ENCODE measurements at regions not wholly inside any gene's neighbourhood (a gene's known extent, or its start where the extent isn't known, plus 50 kb on each side); places are given as distances from the start of the nearest gene placed in this dataset.

DNA sequence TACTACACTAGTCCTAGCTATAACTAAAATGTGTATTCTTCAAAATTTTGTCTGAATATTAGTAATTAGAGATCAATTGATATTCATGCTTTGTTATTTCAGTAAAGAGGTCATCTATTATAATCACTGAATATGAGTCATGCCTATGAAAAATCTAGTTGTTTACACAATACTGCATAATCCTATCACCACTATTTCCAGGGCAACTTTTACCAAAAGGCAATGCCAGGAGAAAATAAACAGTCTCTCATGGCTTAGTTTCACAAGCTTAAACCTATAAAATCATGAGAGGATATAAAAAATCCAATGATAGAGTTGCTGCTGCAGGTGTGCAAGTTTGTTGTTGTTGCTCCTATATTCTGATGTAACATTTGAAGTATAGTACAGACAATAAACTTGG lies 149.9 kb upstream of the COL1A2 start:
- Mint-ChIP-seq H3K36me3 (ENCODE audit: unreplicated experiment) (no peaks in the 10 kb centered on the region), H3K4me1 (ENCODE audit: unreplicated experiment) (peaks cover under 1% of the 10 kb centered on the region), H3K4me3 (ENCODE audit: unreplicated experiment) (no peak overlapping the region), H3K9me3 (ENCODE audit: unreplicated experiment) (no peaks in the 10 kb centered on the region), H3K27ac (ENCODE audit: unreplicated experiment) (no peak overlapping the region), H3K27me3 (ENCODE audit: unreplicated experiment) (no peaks in the 10 kb centered on the region)
- TF ChIP-seq, protein P1, sequence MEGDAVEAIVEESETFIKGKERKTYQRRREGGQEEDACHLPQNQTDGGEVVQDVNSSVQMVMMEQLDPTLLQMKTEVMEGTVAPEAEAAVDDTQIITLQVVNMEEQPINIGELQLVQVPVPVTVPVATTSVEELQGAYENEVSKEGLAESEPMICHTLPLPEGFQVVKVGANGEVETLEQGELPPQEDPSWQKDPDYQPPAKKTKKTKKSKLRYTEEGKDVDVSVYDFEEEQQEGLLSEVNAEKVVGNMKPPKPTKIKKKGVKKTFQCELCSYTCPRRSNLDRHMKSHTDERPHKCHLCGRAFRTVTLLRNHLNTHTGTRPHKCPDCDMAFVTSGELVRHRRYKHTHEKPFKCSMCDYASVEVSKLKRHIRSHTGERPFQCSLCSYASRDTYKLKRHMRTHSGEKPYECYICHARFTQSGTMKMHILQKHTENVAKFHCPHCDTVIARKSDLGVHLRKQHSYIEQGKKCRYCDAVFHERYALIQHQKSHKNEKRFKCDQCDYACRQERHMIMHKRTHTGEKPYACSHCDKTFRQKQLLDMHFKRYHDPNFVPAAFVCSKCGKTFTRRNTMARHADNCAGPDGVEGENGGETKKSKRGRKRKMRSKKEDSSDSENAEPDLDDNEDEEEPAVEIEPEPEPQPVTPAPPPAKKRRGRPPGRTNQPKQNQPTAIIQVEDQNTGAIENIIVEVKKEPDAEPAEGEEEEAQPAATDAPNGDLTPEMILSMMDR (IDR thresholded peaks at IDR 0.05) = no peak
- DNase-seq (ENCODE audit: extremely low spot score, unreplicated experiment) = no peak

DNA sequence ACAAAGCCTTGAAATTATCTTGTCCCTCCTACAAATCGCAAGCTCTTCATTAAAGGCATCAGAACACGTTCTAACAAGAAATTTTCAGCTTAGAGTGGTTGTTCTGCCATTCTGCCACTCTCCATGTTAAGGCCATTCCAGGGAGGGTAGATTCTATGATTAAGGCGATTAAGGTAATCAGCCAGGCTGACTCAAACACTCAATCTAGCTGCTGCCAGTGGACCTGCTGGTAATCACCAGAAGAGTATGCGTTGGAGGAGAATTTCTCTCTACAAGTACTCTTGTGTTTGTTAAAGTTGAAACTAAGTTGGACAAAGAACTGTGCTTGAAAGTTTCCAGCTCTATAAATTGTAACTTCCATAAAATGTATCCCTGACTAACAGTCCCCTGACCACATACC lies 149.2 kb upstream of the COL1A2 start:
- TF ChIP-seq, protein P1 (IDR thresholded peaks at IDR 0.05) = no peak
- no peaks in the 10 kb centered on the region for H3K9me3 Mint-ChIP-seq (ENCODE audit: unreplicated experiment)
- DNase-seq (ENCODE audit: extremely low spot score, unreplicated experiment) = no peak
- H3K4me1 Mint-ChIP-seq (ENCODE audit: unreplicated experiment) = no peaks in the 10 kb centered on the region
- H3K27ac Mint-ChIP-seq (ENCODE audit: unreplicated experiment) = no peak overlapping the region
- no peaks in the 10 kb centered on the region for H3K36me3 Mint-ChIP-seq (ENCODE audit: unreplicated experiment)
- H3K27me3 Mint-ChIP-seq (ENCODE audit: unreplicated experiment) = no peaks in the 10 kb centered on the region
- H3K4me3 Mint-ChIP-seq (ENCODE audit: unreplicated experiment) = no peak overlapping the region

DNA sequence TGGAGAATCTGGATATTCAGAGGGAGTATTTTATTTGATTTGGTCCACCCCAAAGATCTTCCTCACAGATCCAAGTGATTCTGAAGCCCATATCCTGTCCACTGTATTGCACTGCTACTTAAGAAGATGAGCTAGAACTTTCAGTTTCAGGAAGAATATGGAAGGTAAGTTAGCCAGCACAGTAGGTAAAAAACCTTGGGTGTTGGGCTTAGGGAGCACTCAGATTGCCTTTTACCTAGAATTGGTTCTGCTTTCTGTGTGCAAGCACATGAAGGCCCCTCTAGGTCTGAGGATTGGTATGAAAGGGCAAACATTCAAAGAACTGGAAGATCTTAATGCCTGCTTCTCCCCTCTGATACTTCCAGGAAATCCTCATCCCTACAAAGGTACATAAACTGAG lies 146.7 kb upstream of the COL1A2 start:
- H3K36me3 Mint-ChIP-seq (ENCODE audit: unreplicated experiment) = no peaks in the 10 kb centered on the region
- no peak overlapping the region for H3K27ac Mint-ChIP-seq (ENCODE audit: unreplicated experiment)
- no peaks in the 10 kb centered on the region for H3K9me3 Mint-ChIP-seq (ENCODE audit: unreplicated experiment)
- no peaks in the 10 kb centered on the region for H3K27me3 Mint-ChIP-seq (ENCODE audit: unreplicated experiment)
- TF ChIP-seq, protein P1 (IDR thresholded peaks at IDR 0.05) = no peak
- H3K4me3 Mint-ChIP-seq (ENCODE audit: unreplicated experiment) = no peak overlapping the region
- H3K4me1 Mint-ChIP-seq (ENCODE audit: unreplicated experiment) = peaks cover 2% of the 10 kb centered on the region
- no peak for DNase-seq (ENCODE audit: extremely low spot score, unreplicated experiment)

DNA sequence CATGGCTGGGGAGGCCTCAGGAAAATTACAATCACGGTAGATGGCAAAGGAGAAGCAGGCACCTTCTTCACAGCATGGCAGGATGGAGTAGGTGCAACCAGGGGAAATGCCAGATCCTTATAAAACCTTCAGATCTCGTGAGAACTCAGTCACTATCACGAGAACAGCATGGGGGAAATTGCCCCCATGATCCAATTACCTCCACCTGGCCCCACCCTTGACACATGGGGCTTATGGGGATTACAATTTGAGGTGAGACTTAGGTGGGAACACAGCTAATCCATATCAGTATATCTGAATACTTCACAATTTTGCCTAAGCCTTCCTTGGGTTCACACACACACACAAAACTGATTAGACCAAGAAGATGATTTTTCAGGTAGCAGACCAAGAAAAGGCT lies 145.1 kb upstream of the COL1A2 start:
- Mint-ChIP-seq H3K4me1 (ENCODE audit: unreplicated experiment) (peaks cover 3% of the 10 kb centered on the region), H3K27ac (ENCODE audit: unreplicated experiment) (no peak overlapping the region), H3K9me3 (ENCODE audit: unreplicated experiment) (no peaks in the 10 kb centered on the region), H3K27me3 (ENCODE audit: unreplicated experiment) (no peaks in the 10 kb centered on the region), H3K36me3 (ENCODE audit: unreplicated experiment) (no peaks in the 10 kb centered on the region), H3K4me3 (ENCODE audit: unreplicated experiment) (no peak overlapping the region)
- TF ChIP-seq, protein P1 (IDR thresholded peaks at IDR 0.05) = no peak
- DNase-seq (ENCODE audit: extremely low spot score, unreplicated experiment) = no peak

DNA sequence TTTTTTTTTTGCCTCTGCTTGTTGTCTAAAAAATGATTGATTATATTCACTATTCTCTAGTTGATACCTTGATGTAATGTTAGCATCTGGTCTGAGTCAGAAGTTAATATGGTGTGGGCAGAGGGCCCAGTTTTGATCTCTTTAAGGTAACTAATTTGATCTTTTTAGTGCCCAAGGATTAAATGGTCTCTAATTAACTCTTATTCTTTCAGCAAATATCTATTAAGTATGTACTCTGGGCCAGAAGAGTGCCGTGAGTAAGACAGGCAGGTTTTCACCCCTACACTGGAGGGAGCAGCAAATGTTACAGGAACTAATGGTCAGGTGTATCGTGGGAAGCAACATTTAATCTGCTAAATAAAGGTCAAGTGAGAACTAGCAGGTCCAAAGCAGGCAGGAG lies 144.6 kb upstream of the COL1A2 start:
- no peak overlapping the region for H3K27ac Mint-ChIP-seq (ENCODE audit: unreplicated experiment)
- H3K9me3 Mint-ChIP-seq (ENCODE audit: unreplicated experiment) = no peaks in the 10 kb centered on the region
- no peak for DNase-seq (ENCODE audit: extremely low spot score, unreplicated experiment)

More for the DNA sequence above, 144.6 kb upstream of the COL1A2 start:
- H3K36me3 Mint-ChIP-seq (ENCODE audit: unreplicated experiment) = no peaks in the 10 kb centered on the region
- no peaks in the 10 kb centered on the region for H3K27me3 Mint-ChIP-seq (ENCODE audit: unreplicated experiment)
- TF ChIP-seq, protein P1 (IDR thresholded peaks at IDR 0.05) = no peak
- H3K4me1 Mint-ChIP-seq (ENCODE audit: unreplicated experiment) = peaks cover 3% of the 10 kb centered on the region
- no peak overlapping the region for H3K4me3 Mint-ChIP-seq (ENCODE audit: unreplicated experiment)

Data from osteocyte (in vitro differentiated cells).